Caco-2 (cell line): ENCODE measurements at regions not wholly inside any gene's neighbourhood (a gene's known extent, or its start where the extent isn't known, plus 50 kb on each side); places are given as distances from the start of the nearest gene placed in this dataset.

ENCODE experiments used
- BruUV-seq: library from RNA; stranded (reverse); fragments of 400-500 nt; replicated peaks from 2 replicates; lab custom pipeline; 2021; lab: Mats Ljungman, UMichigan
- CTCF ChIA-PET: fragments of 300-600 bp; sonication (Branson Sonifier 250); formaldehyde crosslinking; loops from one replicate; lab custom pipeline; 2022; ENCODE audit warnings: antibody characterized with exemption; lab: Charles Lee
- POLR2A ChIA-PET: fragments of 300-600 bp; sonication (Branson Sonifier 250); formaldehyde crosslinking; loops from one replicate; lab custom pipeline; 2022; ENCODE audit warnings: antibody characterized with exemption; lab: Charles Lee
- DNase-seq, 2 experiments: peaks; one replicate each; pipeline versions ENCODE4 v3.0.0 to v3.0.0-alpha.2; 2020 to 2022
- H3K27me3 ChIP-seq: replicated peaks from 2 replicates; pipeline ENCODE4 v1.6.0; 2011; ENCODE audit warnings: low read length; ENCODE audit not compliant: control insufficient read depth, insufficient read depth
- H3K36me3 ChIP-seq: 2 replicates; pipeline ENCODE4 v1.5.1; 2011; ENCODE audit warnings: low read length; ENCODE audit not compliant: control insufficient read depth, insufficient read depth
- H3K4me1 ChIP-seq: fragments of 250-450 bp; sonication (Bioruptor Pico); 2 replicates; pipeline ENCODE4 v1.5.1; 2020; ENCODE audit warnings: mild to moderate bottlenecking
- H3K4me3 ChIP-seq: 2 replicates; pipeline ENCODE4 v1.5.1; 2011; ENCODE audit warnings: low read depth, mild to moderate bottlenecking, control low read depth, low read length
- H3K9me3 ChIP-seq: fragments of 250-450 bp; sonication (Bioruptor Pico); 2 replicates; pipeline ENCODE4 v1.5.1; 2020; ENCODE audit warnings: mild to moderate bottlenecking, moderate library complexity
- H3K27ac Mint-ChIP-seq: one replicate; pipeline ENCODE4 v1.8.0; 2022; ENCODE audit warnings: mixed read lengths; ENCODE audit not compliant: unreplicated experiment
- H3K27me3 Mint-ChIP-seq: one replicate; pipeline ENCODE4 v1.8.0; 2022; ENCODE audit warnings: mixed read lengths; ENCODE audit not compliant: insufficient read depth, unreplicated experiment
- H3K36me3 Mint-ChIP-seq: one replicate; pipeline ENCODE4 v1.8.0; 2022; ENCODE audit warnings: mild to moderate bottlenecking, mixed read lengths; ENCODE audit not compliant: insufficient read depth, unreplicated experiment
- H3K4me1 Mint-ChIP-seq: one replicate; pipeline ENCODE4 v1.8.0; 2022; ENCODE audit warnings: low read depth, mixed read lengths; ENCODE audit not compliant: unreplicated experiment
- H3K4me3 Mint-ChIP-seq: one replicate; pipeline ENCODE4 v1.8.0; 2022; ENCODE audit warnings: mild to moderate bottlenecking, moderate library complexity, mixed read lengths; ENCODE audit not compliant: unreplicated experiment
- H3K9me3 Mint-ChIP-seq: one replicate; pipeline ENCODE4 v1.8.0; 2022; ENCODE audit warnings: mixed read lengths; ENCODE audit not compliant: unreplicated experiment
- CTCF ChIP-seq, 2 experiments: fragments of 200-600 bp in 1 of 2; IDR thresholded peaks; 1 replicate in 1 of 2; 2 replicates in 1 of 2; pipeline versions ENCODE4 v1.5.1 to v1.8.0; 2011 to 2022; ENCODE audit warnings: antibody characterized with exemption in 1 of 2, control low read depth in 1 of 2, inconsistent platforms in 1 of 2, low read depth in 1 of 2, low read length in 1 of 2, mild to moderate bottlenecking in 1 of 2, moderate library complexity in 1 of 2; ENCODE audit not compliant: insufficient read depth in 1 of 2, severe bottlenecking in 1 of 2, unreplicated experiment in 1 of 2
- intact Hi-C: fragments of 100-400 bp; cut with micrococcal nuclease; formaldehyde crosslinking; loops from one replicate; pipeline ENCODE4 v1.10.0; 2022; ENCODE audit not compliant: unreplicated experiment

DNA sequence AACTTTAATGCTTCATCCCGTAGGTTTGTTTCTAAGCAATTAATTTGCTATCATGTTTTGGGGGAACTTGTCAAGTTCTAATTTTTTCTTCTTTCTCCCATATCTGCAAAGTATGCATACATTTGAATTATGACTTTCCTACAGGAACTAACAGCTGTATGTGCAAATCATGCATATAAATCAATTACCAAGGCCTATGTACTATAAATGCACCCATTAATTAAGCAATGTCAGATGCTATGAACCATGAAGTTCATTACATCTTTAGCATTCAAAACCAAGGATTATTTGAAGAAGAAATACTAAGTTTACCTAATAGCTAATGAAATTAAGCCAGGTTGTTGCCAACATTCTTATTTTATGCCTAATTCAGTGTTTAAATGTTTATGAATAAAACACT is 851.3 kb downstream of the TFAP2A start:
- no TSS peak for BruUV-seq
- Mint-ChIP-seq H3K4me3 (no peak overlapping the region), H3K27me3 (no peaks in the 10 kb centered on the region), H3K27ac (no peak overlapping the region), H3K36me3 (no peaks in the 10 kb centered on the region), H3K4me1 (no peaks in the 10 kb centered on the region), H3K9me3 (no peaks in the 10 kb centered on the region)
- Histone ChIP-seq H3K4me1 (no peaks in the 10 kb centered on the region), H3K4me3 (no peak overlapping the region), H3K27me3 (no peaks in the 10 kb centered on the region), H3K9me3 (no peaks in the 10 kb centered on the region), H3K36me3 (no peaks in the 10 kb centered on the region)
- no peak for DNase-seq
- intact Hi-C loops, result no loop called here
- TF ChIP-seq CTCF (IDR thresholded peaks at IDR 0.05; ENCODE audit: insufficient read depth in 1 of 2, low read depth in 1 of 2, low read length in 1 of 2, severe bottlenecking in 1 of 2, unreplicated experiment in 1 of 2), result no peak
- ChIA-PET POLR2A (no interaction called here), CTCF (interaction anchor here (0.6 kb wide), 1 partner anchor 872 kb away, joined by 3 read pairs; no protein-coding TSS in a partner anchor)

DNA sequence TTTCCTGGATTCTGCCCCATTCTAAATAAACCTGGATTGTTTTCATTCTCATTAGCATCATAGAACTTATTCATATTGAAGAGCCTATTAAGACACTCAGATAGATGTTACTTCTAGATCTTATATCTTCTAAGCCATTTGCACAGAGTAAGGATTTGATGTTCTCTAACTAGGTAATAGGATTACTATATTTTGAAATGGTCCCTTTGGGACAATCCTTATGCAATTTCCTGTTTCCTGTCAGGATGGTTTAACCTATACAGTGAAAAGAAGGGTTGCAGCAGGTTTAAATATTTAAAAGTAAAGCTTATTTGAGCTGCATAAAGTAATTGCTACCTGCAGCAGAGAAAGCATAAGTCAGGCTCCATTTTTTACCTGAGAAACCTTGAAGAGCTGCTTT is 860.1 kb downstream of the TFAP2A start:
- BruUV-seq, result no TSS peak
- TF ChIP-seq CTCF (IDR thresholded peaks at IDR 0.05; ENCODE audit: insufficient read depth in 1 of 2, low read depth in 1 of 2, low read length in 1 of 2, severe bottlenecking in 1 of 2, unreplicated experiment in 1 of 2), result no peak
- no peak for DNase-seq
- H3K9me3 ChIP-seq, result 0 out of 2 replicates have a peak, but pooled peaks cover 6% of the 10 kb centered on the region
- H3K4me3 ChIP-seq, result no peak overlapping the region
- no peaks in the 10 kb centered on the region for H3K4me1 ChIP-seq
- intact Hi-C loops, result no loop called here
- H3K27me3 ChIP-seq, result no peaks in the 10 kb centered on the region
- ChIA-PET CTCF (no interaction called here), POLR2A (no interaction called here)
- peaks cover 35% of the 10 kb centered on the region for H3K9me3 Mint-ChIP-seq
- H3K27ac Mint-ChIP-seq, result no peak overlapping the region
- H3K36me3 Mint-ChIP-seq, result no peaks in the 10 kb centered on the region
- no peak overlapping the region for H3K4me3 Mint-ChIP-seq
- H3K27me3 Mint-ChIP-seq, result no peaks in the 10 kb centered on the region
- no peaks in the 10 kb centered on the region for H3K4me1 Mint-ChIP-seq
- H3K36me3 ChIP-seq, result no peaks in the 10 kb centered on the region

DNA sequence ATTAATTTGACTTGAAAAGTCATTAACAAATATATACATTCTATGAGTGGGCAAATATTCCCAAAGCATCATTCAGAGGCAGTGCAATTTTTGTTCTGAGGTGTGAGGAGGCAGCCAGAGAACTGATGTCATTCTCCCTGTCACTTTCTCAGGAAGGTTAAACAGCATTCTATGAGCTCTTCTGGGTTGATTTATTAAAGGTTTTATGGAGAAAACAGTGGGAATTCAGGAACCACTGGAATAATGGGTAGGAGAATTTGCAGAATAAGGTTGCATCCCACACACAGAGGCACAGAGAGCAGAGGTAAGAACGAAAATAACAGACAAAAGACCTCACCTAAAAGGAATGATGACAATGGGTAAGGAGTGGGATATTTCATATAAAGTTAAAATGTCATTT is 860.6 kb downstream of the TFAP2A start:
- Mint-ChIP-seq H3K4me3 (no peak overlapping the region), H3K4me1 (no peaks in the 10 kb centered on the region), H3K27me3 (no peaks in the 10 kb centered on the region), H3K36me3 (no peaks in the 10 kb centered on the region), H3K27ac (no peak overlapping the region), H3K9me3 (peaks cover 35% of the 10 kb centered on the region)
- Histone ChIP-seq H3K9me3 (0 out of 2 replicates have a peak, but pooled peaks cover 6% of the 10 kb centered on the region), H3K36me3 (no peaks in the 10 kb centered on the region), H3K27me3 (no peaks in the 10 kb centered on the region), H3K4me3 (no peak overlapping the region), H3K4me1 (no peaks in the 10 kb centered on the region)
- ChIA-PET POLR2A (no interaction called here), CTCF (no interaction called here)
- TF ChIP-seq CTCF (IDR thresholded peaks at IDR 0.05; ENCODE audit: insufficient read depth in 1 of 2, low read depth in 1 of 2, low read length in 1 of 2, severe bottlenecking in 1 of 2, unreplicated experiment in 1 of 2), result no peak
- BruUV-seq, result no TSS peak
- no peak for DNase-seq
- intact Hi-C loops, result no loop called here
